Stimulated activated naive CD8-positive, alpha-beta T cell treated with anti-CD3 and anti-CD28 coated beads, Interleukin-15, Interleukin-2, amounts not matched to agents 100 ng/mL and 50 ng/mL, for 24 hours (primary cell): ENCODE measurements at regions not wholly inside any gene's neighbourhood (a gene's known extent, or its start where the extent isn't known, plus 50 kb on each side); places are given as distances from the start of the nearest gene placed in this dataset.
A peak's percentile ranks its signal among the peaks of the same experiment; 100 is the strongest.

Experiments
- H3K27ac Mint-ChIP-seq: one replicate; pipeline ENCODE4 v1.8.0; 2021; ENCODE audit warnings: mild to moderate bottlenecking, mixed read lengths
- H3K27me3 Mint-ChIP-seq: one replicate; pipeline ENCODE4 v1.8.0; 2021; ENCODE audit warnings: mixed read lengths
- H3K36me3 Mint-ChIP-seq: one replicate; pipeline ENCODE4 v1.8.0; 2021; ENCODE audit warnings: low read depth, mixed read lengths
- H3K4me1 Mint-ChIP-seq: one replicate; pipeline ENCODE4 v1.8.0; 2021; ENCODE audit warnings: low read depth, mixed read lengths
- H3K4me3 Mint-ChIP-seq: one replicate; pipeline ENCODE4 v1.8.0; 2021; ENCODE audit warnings: mild to moderate bottlenecking, mixed read lengths
- H3K9me3 Mint-ChIP-seq: one replicate; pipeline ENCODE4 v1.8.0; 2021; ENCODE audit warnings: mixed read lengths

DNA sequence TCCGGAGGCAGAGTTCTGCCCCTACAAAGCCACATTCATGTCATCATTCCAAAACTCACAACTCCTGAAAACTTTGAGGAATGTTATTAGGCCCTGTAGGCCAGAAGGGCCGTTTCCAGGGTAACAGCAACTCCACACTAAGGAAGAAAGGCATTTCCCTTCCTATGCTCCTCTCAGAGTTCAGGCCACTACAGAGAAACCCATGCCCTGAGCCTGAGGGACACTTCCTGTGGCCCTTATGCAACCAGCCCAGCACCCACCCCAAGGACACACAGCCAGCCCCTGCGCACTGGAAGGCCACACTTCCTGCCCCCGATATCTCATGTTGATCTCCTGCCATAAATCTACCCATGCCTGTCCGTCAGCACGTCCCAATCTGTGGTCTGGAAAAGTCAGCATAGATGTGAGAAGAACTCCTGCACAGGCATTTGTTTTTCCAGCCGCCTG lies 289.3 kb downstream of the BCOR start:
- Mint-ChIP-seq H3K27me3 (peaks cover 5% of the 10 kb centered on the region), H3K9me3 (no peaks in the 10 kb centered on the region), H3K27ac (no peak overlapping the region), H3K36me3 (no peaks in the 10 kb centered on the region), H3K4me1 (peaks cover 26% of the 10 kb centered on the region), H3K4me3 (no peak overlapping the region)

- H3K4me1 Mint-ChIP-seq, result peaks cover 29% of the 10 kb centered on the region
- no peak overlapping the region for H3K4me3 Mint-ChIP-seq
- H3K27me3 Mint-ChIP-seq, result peaks cover 5% of the 10 kb centered on the region
- H3K36me3 Mint-ChIP-seq, result no peaks in the 10 kb centered on the region
- H3K27ac Mint-ChIP-seq, result no peak overlapping the region
- no peaks in the 10 kb centered on the region for H3K9me3 Mint-ChIP-seq
These were observed 288.4 kb downstream of the BCOR start for GRCh38 chrX:39809331-39809730.

- H3K27me3 Mint-ChIP-seq, result peaks cover 5% of the 10 kb centered on the region
- peaks cover 32% of the 10 kb centered on the region for H3K4me1 Mint-ChIP-seq
- H3K36me3 Mint-ChIP-seq, result no peaks in the 10 kb centered on the region
- H3K27ac Mint-ChIP-seq, result no peak overlapping the region
- no peak overlapping the region for H3K4me3 Mint-ChIP-seq
- H3K9me3 Mint-ChIP-seq, result no peaks in the 10 kb centered on the region
These were observed 286.9 kb downstream of the BCOR start for GRCh38 chrX:39810901-39811300.

- Mint-ChIP-seq H3K4me3 (no peak overlapping the region), H3K27ac (no peak overlapping the region), H3K4me1 (peaks cover 32% of the 10 kb centered on the region), H3K36me3 (no peaks in the 10 kb centered on the region), H3K9me3 (no peaks in the 10 kb centered on the region), H3K27me3 (peaks cover 5% of the 10 kb centered on the region)
These were observed 286.4 kb downstream of the BCOR start for GRCh38 chrX:39811376-39811775.

DNA sequence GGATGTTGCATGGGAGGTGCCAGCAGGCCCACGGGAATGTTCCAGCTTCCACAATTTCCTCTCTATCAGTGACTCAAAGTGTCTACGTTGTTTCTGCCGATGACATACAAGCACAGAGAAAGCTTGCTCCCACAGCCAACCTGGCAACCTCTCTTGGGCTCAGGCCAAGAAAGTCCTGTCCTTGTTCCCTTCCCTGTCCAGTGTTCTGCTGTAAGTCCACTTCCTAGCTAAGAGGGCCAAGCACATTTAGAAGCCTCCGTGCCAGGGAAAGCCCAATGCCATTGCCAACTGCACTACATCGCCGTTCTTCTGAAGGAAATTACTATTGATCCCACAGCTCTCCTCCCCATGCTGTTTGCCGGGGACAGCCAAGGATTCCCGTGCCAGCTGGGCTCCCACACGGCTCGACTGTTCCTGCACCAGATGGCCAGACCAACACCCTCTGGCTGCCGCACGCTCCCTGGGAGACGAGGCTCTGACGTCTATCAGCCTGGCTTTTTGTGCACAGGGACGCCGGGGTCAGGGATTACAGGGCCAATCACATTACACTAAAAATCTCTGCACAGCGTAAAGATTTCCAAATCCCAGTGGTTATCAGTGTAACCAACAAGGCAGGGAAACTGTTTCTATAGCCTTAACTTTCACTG lies 284.0 kb downstream of the BCOR start:
- no peak overlapping the region for H3K27ac Mint-ChIP-seq
- H3K4me3 Mint-ChIP-seq, result no peak overlapping the region
- H3K36me3 Mint-ChIP-seq, result no peaks in the 10 kb centered on the region
- peaks cover 39% of the 10 kb centered on the region for H3K4me1 Mint-ChIP-seq
- H3K9me3 Mint-ChIP-seq, result no peaks in the 10 kb centered on the region
- peaks cover 5% of the 10 kb centered on the region for H3K27me3 Mint-ChIP-seq

GRCh38 chrX:39814391-39814790 lies 283.4 kb downstream of the BCOR start:
- no peak overlapping the region for H3K27ac Mint-ChIP-seq
- peaks cover 39% of the 10 kb centered on the region for H3K4me1 Mint-ChIP-seq
- H3K9me3 Mint-ChIP-seq, result no peaks in the 10 kb centered on the region
- no peaks in the 10 kb centered on the region for H3K36me3 Mint-ChIP-seq
- H3K4me3 Mint-ChIP-seq, result no peak overlapping the region
- H3K27me3 Mint-ChIP-seq, result peaks cover 5% of the 10 kb centered on the region

DNA sequence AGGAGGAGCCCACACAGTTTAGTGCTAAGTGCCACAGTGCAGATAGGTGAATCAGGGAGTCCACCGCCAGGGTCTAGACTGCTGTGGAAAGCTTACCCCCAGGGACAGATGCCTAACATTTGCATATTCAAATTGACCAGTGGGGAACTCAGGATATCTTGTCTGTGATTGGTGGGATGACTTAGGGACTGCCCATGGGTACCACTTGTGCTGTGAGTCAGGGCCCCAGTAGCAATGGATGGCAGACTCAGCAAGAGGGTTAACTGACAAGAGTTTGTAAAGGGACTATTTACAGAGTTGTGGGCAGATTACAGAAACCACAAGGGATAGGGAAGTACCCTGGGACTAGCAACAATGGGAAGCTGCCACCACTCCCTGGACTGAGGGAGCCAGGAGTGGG lies 282.1 kb downstream of the BCOR start:
- no peaks in the 10 kb centered on the region for H3K9me3 Mint-ChIP-seq
- peak overlapping the region; percentile 38 for H3K27ac Mint-ChIP-seq
- H3K27me3 Mint-ChIP-seq, result peaks cover 4% of the 10 kb centered on the region
- no peaks in the 10 kb centered on the region for H3K36me3 Mint-ChIP-seq
- H3K4me3 Mint-ChIP-seq, result peak overlapping the region; percentile 4
- peaks cover 39% of the 10 kb centered on the region for H3K4me1 Mint-ChIP-seq

DNA sequence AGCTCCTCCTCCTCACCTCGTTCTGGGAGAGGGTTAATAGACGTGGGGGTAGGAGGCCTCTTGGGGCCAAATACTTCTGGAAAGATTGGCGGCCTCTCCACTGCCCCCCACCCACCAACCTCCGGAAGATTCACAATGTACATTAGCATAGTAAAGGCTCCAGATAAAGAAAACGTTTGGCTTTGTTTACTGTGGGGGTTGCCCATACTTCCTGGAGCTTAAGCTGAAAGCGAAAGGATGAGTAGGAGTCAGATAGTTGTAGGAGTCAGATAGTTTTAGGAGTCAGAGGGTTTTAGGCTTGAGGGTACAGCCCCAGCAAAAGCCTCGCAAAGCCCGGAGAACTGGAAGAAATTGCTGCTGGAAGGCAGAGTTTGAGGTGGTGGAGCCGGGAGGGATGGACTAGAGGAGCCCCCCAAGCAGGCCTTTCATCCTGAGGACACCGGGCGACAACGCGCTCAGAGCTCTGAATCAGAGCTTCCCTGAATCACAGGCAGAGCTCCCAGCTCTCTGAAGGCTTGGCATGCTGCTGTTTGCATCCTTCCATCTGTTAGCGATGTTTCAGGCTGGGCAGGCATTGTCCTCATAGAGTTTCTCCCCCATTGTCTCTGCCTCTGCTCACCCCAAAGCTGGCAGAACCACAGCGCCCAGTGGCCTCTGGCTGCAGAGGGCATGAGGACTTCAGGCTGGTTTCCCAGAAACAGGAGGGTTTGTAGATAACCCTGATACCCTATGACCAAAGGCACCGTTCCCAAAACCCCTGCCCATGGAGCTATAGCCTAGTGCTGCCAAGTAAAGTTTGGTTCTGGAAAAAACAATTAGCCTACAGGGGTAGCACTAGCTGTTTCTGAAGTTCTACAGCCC lies 280.7 kb downstream of the BCOR start:
- Mint-ChIP-seq H3K9me3 (no peaks in the 10 kb centered on the region), H3K4me3 (peak overlapping the region; percentile 48), H3K27ac (peak overlapping the region; percentile 45), H3K36me3 (no peaks in the 10 kb centered on the region), H3K27me3 (no peaks in the 10 kb centered on the region), H3K4me1 (peaks cover 39% of the 10 kb centered on the region)

DNA sequence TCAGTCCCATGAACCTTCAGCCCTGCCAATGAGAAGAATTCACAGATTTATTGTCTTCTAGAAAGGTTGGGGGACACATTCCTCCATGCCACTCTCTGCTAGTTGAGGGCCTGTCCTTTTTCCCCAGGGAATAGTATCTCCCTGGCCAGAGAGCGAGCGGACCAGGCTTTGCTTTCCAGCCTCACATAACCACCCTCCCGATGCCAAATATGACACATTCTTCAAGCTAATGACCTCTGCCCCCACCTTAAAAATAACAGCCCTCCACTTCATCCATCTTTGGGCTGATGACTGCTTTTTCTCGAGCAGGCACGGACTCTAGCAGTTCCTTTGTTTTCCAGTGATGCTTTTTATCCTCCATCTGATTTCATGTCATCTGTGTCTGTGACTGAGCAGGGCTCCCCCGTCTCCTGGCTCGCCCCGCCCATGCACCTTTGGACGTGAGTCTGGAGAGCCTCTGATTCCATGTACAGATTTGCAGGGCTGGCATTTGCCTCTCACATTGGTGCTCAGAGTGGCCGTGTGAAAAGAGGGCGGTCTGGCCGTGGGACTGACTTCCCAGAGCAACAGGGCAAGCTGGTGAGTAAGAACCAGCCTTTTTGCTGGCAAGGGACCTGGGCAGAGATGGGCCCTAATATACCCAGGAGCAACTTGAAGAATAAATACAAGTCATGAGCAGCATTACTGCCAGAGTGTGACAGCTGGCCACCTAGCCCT lies 279.8 kb downstream of the BCOR start:
- Mint-ChIP-seq H3K36me3 (no peaks in the 10 kb centered on the region), H3K27me3 (peaks cover under 1% of the 10 kb centered on the region)

GRCh38 chrX:39818750-39819149 lies 279.0 kb downstream of the BCOR start:
- H3K27ac Mint-ChIP-seq, result no peak overlapping the region
- H3K27me3 Mint-ChIP-seq, result peaks cover 8% of the 10 kb centered on the region
- no peaks in the 10 kb centered on the region for H3K36me3 Mint-ChIP-seq
- H3K9me3 Mint-ChIP-seq, result no peaks in the 10 kb centered on the region
- no peak overlapping the region for H3K4me3 Mint-ChIP-seq
- H3K4me1 Mint-ChIP-seq, result peaks cover 39% of the 10 kb centered on the region

More for the DNA sequence above, 279.8 kb downstream of the BCOR start:
- H3K27ac Mint-ChIP-seq, result no peak overlapping the region
- no peaks in the 10 kb centered on the region for H3K9me3 Mint-ChIP-seq
- peaks cover 39% of the 10 kb centered on the region for H3K4me1 Mint-ChIP-seq
- no peak overlapping the region for H3K4me3 Mint-ChIP-seq

GRCh38 chrX:39819921-39820849 lies 277.6 kb downstream of the BCOR start:
- H3K4me1 Mint-ChIP-seq, result peaks cover 29% of the 10 kb centered on the region
- peaks cover 12% of the 10 kb centered on the region for H3K27me3 Mint-ChIP-seq

GRCh38 chrX:39820938-39821708 lies 276.6 kb downstream of the BCOR start:
- no peaks in the 10 kb centered on the region for H3K9me3 Mint-ChIP-seq
- peaks cover 20% of the 10 kb centered on the region for H3K4me1 Mint-ChIP-seq
- no peak overlapping the region for H3K27ac Mint-ChIP-seq
- peaks cover 12% of the 10 kb centered on the region for H3K27me3 Mint-ChIP-seq
- no peak overlapping the region for H3K4me3 Mint-ChIP-seq
- H3K36me3 Mint-ChIP-seq, result no peaks in the 10 kb centered on the region

More at GRCh38 chrX:39819921-39820849, 277.6 kb downstream of the BCOR start:
- no peak overlapping the region for H3K27ac Mint-ChIP-seq
- H3K36me3 Mint-ChIP-seq, result no peaks in the 10 kb centered on the region
- no peaks in the 10 kb centered on the region for H3K9me3 Mint-ChIP-seq
- H3K4me3 Mint-ChIP-seq, result no peak overlapping the region

GRCh38 chrX:39821709-39822095 lies 276.1 kb downstream of the BCOR start:
- Mint-ChIP-seq H3K9me3 (no peaks in the 10 kb centered on the region), H3K4me3 (no peak overlapping the region), H3K36me3 (no peaks in the 10 kb centered on the region), H3K4me1 (peaks cover 14% of the 10 kb centered on the region), H3K27me3 (peaks cover 12% of the 10 kb centered on the region), H3K27ac (no peak overlapping the region)
